ENCODE measurements at regions not wholly inside any gene's neighbourhood (a gene's known extent, or its start where the extent isn't known, plus 50 kb on each side); places are given as distances from the start of the nearest gene placed in this dataset.

GRCh38 chr5:160978944-160979343, 126.9 kb upstream of the ATP10B start:
- TF ChIP-seq CTCF (optimal IDR thresholded peaks at IDR 0.05 in 1 of 3, IDR thresholded peaks at IDR 0.05 in 1 of 3, conservative IDR thresholded peaks at IDR 0.05 in 1 of 3; ENCODE audit: extremely low read depth in 1 of 3, insufficient read depth in 2 of 3, low read length in 3 of 3), result no peak
- TF ChIP-seq EZH2 (IDR thresholded peaks at IDR 0.05; ENCODE audit: low read length), result no peak

Measured in keratinocyte (primary cell).